Transverse colon (tissue), 4 donors: ENCODE measurements at regions not wholly inside any gene's neighbourhood (a gene's known extent, or its start where the extent isn't known, plus 50 kb on each side); places are given as distances from the start of the nearest gene placed in this dataset.

ENCODE experiments used
- CTCF ChIP-seq, 5 experiments: fragments of 200-600 bp in 3 of 5; fragments of 450-650 bp in 2 of 5; sonication (generic) in 3 of 5; IDR thresholded peaks; 1 replicate in 2 of 5; 2 replicates in 3 of 5; pipeline ENCODE4 v1.5.1; 2016 to 2017; ENCODE audit warnings: antibody characterized with exemption in 5 of 5, inconsistent platforms in 3 of 5, mild to moderate bottlenecking in 2 of 5, moderate library complexity in 1 of 5
- EP300 ChIP-seq: sonication (generic); formaldehyde crosslinking; IDR thresholded peaks from one replicate; pipeline ENCODE4 v1.6.1; 2017; ENCODE audit warnings: antibody characterized with exemption, low read depth
- POLR2A ChIP-seq: fragments of 450-650 bp; IDR thresholded peaks from one replicate; pipeline ENCODE4 v1.6.1; 2016; ENCODE audit warnings: antibody characterized with exemption, mild to moderate bottlenecking, moderate library complexity
- POLR2AphosphoS5 ChIP-seq, 3 donors: sonication (generic); formaldehyde crosslinking; IDR thresholded peaks; one replicate each; pipeline ENCODE4 v1.6.1; 2016; ENCODE audit warnings: antibody characterized with exemption in 3 of 3

GRCh38 chr17:70454377-70454776, 285.0 kb downstream of the KCNJ2 start:
- TF ChIP-seq POLR2A (no peak), CTCF (IDR thresholded peaks at IDR 0.05) (no peak), EP300 (no peak), POLR2AphosphoS5 (IDR thresholded peaks at IDR 0.05) (no peak)
